ENCODE measurements at regions not wholly inside any gene's neighbourhood (a gene's known extent, or its start where the extent isn't known, plus 50 kb on each side); places are given as distances from the start of the nearest gene placed in this dataset.

- DNase-seq (ENCODE audit: low read depth in 2 of 2) = no peak
Observed at GRCh38 chr10:113259576-113260226, 293.2 kb upstream of the HABP2 start.

GRCh38 chr10:113261161-113261560, 291.7 kb upstream of the HABP2 start:
- no peak for DNase-seq (ENCODE audit: low read depth in 2 of 2)

- DNase-seq (ENCODE audit: low read depth in 2 of 2) = no peak
Observed at GRCh38 chr10:113261611-113262091, 291.2 kb upstream of the HABP2 start.

GRCh38 chr10:113263056-113263455, 289.8 kb upstream of the HABP2 start:
- no peak for DNase-seq (ENCODE audit: low read depth in 2 of 2)

GRCh38 chr10:113264333-113265131, 288.3 kb upstream of the HABP2 start:
- DNase-seq (ENCODE audit: low read depth in 2 of 2) = no peak

GRCh38 chr10:113266147-113266546, 286.7 kb upstream of the HABP2 start:
- DNase-seq (ENCODE audit: low read depth in 2 of 2) = no peak

- DNase-seq (ENCODE audit: low read depth in 2 of 2) = no peak
Observed at GRCh38 chr10:113267619-113268562, 285.0 kb upstream of the HABP2 start.

- no peak for DNase-seq (ENCODE audit: low read depth in 2 of 2)
Observed at GRCh38 chr10:113269333-113269732, 283.5 kb upstream of the HABP2 start.

- no peak for DNase-seq (ENCODE audit: low read depth in 2 of 2)
Observed at GRCh38 chr10:113272511-113272910, 280.3 kb upstream of the HABP2 start.

GRCh38 chr10:113273181-113274163, 279.4 kb upstream of the HABP2 start:
- no peak for DNase-seq (ENCODE audit: low read depth in 2 of 2)

GRCh38 chr10:113274176-113274829, 278.6 kb upstream of the HABP2 start:
- DNase-seq (ENCODE audit: low read depth in 2 of 2) = no peak

- DNase-seq (ENCODE audit: low read depth in 2 of 2) = no peak
Observed at GRCh38 chr10:113278221-113278620, 274.6 kb upstream of the HABP2 start.

GRCh38 chr10:113278664-113279063, 274.2 kb upstream of the HABP2 start:
- DNase-seq (ENCODE audit: low read depth in 2 of 2) = no peak

GRCh38 chr10:113279262-113279661, 273.6 kb upstream of the HABP2 start:
- no peak for DNase-seq (ENCODE audit: low read depth in 2 of 2)

GRCh38 chr10:113282564-113282963, 270.3 kb upstream of the HABP2 start:
- DNase-seq (ENCODE audit: low read depth in 2 of 2) = no peak

- DNase-seq (ENCODE audit: low read depth in 2 of 2) = no peak
Observed at GRCh38 chr10:113283189-113283588, 269.7 kb upstream of the HABP2 start.

- DNase-seq (ENCODE audit: low read depth in 2 of 2) = no peak
Observed at GRCh38 chr10:113284635-113285034, 268.2 kb upstream of the HABP2 start.

GRCh38 chr10:113285305-113285704, 267.5 kb upstream of the HABP2 start:
- DNase-seq (ENCODE audit: low read depth in 2 of 2) = no peak

GRCh38 chr10:113287592-113287991, 265.3 kb upstream of the HABP2 start:
- no peak for DNase-seq (ENCODE audit: low read depth in 2 of 2)

GRCh38 chr10:113290137-113290536, 262.7 kb upstream of the HABP2 start:
- no peak for DNase-seq (ENCODE audit: low read depth in 2 of 2)
